Fibroblast of skin of left quadriceps (primary cell): ENCODE measurements at regions not wholly inside any gene's neighbourhood (a gene's known extent, or its start where the extent isn't known, plus 50 kb on each side); places are given as distances from the start of the nearest gene placed in this dataset.
"Not testable (repeated sequence)": the region's sequence is repeated elsewhere in the genome, so short reads cannot be mapped to it uniquely, and the experiment has no call there.

Experiments used
- DNase-seq, 2 experiments: peaks; one replicate each; pipeline ENCODE4 v3.0.0-alpha.2; 2013; ENCODE audit warnings: low read depth in 2 of 2

DNA sequence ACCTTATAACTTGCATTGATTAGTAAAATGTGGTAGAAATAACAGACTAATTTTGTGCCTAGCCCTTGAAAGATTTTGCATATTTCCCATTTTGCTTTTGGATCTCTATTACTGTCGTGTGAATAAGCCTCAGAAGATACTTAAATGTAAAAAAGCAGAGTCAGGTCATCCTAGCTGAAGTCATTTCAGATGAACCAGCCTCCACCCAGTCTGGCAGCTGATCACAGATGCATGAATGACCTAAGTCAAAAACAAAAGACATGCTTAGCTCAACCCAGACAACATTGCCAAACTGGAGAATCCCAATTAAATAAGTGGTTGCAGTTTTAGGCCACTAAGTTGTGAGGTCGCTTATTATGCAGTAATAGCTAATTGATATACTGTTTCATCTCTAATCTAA is 349.9 kb downstream of the C12orf50 start:
- DNase-seq, result no peak

DNA sequence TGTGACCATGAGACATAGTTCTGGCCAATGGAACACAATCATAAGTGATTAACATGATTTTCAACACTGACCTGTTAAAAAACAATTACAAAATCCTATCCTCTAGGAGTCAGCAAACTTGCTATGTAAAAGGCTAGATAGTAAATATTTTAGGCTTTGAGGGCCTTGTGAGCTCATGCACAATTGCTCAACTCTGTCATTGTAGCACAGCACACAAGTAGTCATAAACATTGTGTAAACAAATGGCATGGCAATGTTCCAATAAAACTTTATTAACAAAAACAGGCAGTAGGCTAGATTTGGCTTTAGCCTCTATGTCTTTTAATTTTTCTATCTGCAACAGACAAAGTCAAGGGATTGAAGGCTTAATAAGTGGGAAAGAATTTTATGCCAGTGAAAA is 350.7 kb downstream of the C12orf50 start:
- no peak for DNase-seq

DNA sequence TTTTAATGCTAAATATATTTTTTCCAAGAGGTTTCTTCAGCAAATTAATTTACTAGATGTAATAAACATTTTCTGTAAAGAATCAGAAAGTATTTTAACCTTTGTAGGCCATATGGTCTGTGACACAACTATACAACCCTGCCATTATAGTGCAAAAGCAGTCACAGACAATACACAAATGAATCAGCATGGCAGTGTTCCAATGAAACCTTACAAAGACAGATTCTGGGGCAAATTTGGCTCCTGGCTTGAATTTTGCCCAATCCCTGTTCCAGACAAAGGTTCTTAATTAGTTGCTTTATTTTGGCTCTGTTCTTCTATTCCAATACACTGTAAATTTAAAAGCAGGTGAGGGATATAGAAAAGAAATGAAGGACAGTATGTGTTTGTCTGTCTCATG is 352.5 kb downstream of the C12orf50 start:
- DNase-seq, result no peak

DNA sequence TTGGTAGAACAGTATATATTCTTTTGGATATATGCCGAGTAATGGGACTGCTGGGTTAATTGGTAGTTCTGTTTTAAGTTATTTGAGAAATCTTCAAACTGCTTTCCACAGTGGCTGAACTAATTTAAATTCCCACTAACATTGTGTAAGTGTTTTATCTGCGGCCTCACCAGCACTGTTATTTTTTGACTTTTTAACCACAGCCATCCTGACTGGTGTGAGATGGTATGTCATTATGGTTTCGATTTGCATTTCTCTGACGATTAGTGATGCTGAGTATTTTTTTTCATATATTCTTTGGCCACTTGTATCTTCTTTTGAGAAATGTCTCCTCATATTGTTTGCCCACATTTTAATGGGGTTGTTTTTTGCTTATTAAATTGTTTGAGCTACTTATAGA is 357.4 kb downstream of the C12orf50 start:
- DNase-seq, result no peak

DNA sequence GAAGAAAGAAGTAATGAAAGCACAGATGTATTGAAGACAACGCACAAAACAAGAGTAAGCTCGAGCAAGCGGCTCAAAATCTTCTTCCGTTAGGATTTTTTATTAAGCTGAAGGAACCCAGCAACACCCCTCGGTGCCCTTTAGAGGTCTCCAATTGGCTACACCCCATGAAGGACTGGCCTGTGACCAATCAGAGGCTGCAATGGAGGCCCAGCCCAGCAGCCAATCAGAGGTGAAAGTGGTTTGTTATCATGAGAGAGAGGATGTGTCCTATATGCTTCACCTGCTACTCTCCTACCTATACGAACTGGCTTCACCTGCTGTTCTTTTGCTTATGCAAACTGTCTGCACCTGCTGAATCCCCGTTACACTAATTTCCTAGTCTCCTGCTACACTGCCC is 358.8 kb downstream of the C12orf50 start:
- DNase-seq, result no peak

DNA sequence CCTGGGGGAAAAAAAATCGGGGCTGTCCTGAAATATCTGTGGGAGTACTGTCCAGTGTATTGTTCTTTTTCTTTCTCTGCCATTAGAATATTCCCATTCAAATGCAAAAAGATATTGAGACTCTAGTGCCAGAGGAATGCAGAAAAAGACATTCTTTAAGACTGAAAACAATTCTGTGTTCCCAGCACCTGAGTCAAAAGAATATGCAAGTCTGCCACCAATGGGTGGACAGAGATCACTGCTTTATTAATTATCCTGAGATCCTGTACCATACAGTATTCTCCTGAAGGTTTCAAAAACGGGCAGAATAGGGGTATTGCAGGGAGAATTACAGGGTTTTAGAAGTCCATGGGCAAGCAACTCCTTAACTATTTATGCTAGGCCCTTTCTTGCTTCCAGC is 361.8 kb downstream of the C12orf50 start:
- DNase-seq, result peak; percentile 18 to 20

DNA sequence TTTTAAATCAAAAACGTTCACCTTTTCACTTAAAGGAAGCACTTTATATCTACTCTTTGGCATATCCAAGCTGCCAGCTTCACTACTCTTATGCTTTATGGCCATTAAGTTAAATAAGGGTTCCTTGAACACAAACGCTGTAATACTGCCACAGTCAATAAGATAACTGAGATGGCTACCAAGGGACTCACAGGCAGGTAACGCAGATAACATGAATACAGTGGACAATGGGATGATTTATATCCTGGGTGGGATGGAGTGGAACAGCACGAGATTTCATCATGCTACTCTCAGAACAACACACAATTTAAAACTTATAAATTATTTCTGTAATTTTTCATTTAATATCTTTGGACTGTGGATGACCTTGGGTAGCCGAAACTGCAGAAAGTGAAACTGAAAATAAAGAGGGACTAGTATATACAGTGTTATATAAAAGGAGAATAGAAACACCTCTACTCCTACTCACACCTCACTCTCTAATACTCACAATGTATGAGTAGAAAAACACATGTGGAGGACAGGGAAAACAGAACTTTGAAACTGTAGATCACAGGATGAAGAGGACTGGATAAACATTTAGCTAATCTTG is 367.3 kb downstream of the C12orf50 start:
- no peak for DNase-seq

DNA sequence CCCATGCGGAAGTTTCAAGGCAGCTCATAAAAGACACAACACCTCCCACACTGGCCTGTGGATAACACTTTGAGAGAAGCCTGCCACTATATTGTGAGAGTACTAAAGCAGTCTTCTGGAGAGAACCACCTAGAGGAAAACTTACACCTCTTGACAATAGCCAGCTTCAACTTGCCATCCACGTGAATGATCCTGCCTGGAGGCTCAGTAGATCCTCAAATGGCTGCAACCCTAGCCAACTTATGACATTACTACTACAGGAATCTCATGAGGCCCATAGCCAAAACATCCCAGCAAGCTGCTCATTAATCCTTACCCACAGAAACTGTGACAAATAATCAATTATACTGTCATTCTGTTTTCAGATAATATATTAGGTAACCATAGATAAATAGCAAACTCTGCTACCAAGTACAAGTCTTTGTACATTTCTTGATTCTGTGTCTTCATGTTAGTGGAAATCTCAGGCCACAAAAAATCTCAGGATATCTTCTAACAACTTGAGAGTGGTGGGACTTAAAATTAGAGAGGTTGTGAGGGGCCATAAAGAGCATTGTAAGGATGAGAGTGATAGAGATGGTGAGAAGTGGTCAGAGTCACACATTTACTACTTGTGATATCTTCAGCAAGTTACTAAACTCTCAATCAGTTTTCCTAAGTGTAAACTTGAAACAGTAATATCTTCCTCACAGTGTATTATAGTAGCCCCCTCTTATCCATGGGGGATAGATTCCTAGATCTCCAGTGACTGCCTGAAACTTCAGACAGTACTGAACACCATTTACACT is 368.0 kb downstream of the C12orf50 start:
- DNase-seq, result no peak

DNA sequence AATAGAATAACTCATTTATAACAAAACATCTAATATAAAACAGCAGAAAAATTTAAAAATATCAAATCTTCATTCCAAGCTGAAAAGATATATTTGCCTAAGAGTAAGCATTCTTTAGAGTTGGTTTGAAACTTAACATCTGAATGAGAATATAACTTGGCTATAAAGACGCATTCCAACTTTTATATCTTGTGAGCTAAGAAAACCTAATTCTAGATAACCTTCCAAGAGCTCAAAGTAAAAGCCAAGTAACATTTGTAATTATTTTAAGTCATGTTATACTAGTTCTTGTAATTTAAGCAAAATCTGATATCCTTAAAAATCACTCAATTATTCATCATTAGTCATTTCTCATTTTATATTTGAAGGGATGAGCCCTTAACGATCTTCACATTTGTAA is 368.9 kb downstream of the C12orf50 start:
- no peak for DNase-seq

DNA sequence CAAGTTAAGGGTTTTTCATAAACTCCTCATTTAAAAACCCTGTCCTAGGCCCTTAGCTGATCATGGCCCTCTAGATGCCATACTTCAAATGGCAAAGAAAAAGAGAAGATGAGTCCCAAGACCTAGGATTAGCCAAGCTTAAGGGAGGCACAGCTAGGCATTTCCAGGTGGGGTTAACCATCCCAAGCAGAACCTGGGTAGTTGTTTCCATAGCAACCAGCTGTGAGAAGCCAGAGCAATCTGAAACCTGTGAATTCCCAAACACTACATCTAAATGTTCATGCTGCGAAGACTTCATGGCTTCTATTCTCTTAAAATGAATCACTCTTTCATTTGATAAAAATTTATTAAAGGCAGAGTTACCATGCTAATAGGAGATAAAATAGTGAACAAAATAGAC is 372.9 kb downstream of the C12orf50 start:
- no peak for DNase-seq

DNA sequence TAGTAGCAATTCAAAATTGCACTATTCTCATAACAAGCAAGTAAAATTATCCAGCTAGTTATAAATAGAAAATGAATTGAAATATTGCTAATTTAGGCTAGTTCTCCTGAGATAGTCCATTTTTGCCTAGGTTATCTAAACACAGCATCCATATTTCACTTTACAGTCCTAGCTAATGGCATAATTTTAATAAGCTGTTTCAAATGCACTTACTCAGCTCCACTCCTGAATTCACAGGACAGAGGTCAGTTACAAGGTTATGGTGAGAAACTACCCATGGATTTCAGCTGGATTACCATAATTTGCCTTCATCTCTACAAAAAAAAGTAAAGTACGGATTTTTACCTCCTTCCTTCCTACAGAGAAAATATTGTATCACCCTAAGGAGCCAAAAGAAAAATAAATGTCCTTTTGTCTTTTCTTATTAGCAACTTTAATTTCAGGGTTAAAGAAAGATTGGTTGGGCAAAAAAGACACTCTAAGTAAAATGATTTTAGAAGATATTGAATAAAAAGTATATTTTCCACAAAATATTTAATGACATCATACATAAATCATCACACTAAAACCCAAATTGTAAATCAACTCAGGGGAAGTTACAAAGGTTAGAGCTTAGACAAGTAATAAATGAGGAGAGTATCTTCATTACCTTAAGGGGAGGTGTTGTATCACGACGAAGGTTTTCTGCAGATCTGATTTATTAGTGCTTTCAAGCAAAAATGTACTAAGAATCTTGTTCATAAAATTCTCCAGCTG is 377.4 kb downstream of the C12orf50 start:
- no peak for DNase-seq

DNA sequence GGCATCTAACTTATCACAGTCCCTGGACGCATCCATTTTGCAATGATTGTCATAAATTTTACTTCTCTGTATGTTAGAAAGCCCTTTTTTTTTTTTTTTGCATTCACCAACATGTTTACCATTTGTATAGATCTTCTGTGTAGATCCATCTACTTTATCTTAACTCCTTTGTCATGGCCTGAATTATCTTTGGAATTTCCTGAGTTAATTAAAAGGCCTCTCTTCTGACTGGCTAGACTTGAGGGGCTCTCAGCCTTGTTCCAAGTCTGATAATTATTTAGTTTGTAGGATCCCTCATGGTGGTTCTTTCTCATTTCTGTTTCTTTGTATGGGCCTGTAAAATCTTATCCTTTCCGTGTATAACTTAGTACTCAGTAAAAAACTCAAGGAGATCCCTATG is 387.0 kb downstream of the C12orf50 start:
- no peak for DNase-seq

DNA sequence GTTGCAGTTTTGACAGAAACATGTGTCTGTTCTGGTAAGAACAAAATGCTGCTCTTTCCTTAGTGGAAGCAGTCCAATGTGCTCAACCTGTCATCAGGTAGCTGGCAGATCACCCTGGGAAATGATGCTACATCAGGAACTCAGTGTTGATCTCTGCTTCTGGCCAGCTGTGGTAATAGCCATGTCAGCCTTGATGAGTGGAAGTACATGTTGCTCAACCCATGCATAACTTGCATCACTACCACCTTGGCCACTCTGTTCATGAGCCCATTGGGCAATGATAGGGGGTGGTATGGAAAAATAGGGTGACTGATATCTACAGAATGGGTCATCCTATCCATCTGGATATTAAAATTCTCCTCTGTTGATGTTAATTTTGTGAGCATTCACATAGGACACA is 411.0 kb downstream of the C12orf50 start:
- no peak for DNase-seq

DNA sequence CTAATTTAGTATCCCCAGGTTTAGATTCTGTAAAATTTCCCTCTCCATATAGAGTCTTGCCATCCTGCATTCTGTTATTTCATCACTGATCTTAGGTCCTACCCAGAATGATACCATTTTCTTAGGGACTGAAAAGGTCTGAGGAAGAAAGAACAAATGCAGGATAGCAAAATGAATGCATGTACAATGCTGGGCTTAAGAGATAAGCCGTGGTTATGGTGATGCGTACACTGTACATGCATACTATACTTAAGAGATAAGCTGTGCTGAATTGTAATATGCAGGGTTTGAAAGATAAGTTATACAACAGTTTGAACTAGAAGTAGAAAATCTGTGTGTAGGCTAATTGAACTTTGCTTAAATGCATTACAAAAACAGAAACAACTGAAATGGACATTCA is 416.2 kb downstream of the C12orf50 start:
- no peak for DNase-seq

DNA sequence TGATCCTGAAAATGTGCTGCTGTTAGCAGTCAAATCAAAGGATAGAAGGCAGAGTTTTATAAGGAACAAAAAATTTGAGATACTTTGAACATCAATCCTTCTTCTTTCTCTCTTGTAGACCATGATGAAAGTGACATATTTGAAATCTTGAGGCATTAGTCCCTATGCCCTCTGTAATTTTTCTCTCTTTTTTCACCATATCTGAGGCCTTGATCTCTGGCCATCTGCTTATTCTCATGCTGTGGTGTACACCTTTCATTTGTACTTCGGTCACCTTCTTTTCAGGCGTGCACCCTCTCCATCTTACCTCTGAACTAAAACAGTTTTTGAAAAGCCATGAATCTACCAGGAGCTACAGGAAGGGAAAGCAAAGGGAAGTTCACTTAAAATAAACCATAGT is 420.9 kb downstream of the C12orf50 start:
- DNase-seq, result no peak

DNA sequence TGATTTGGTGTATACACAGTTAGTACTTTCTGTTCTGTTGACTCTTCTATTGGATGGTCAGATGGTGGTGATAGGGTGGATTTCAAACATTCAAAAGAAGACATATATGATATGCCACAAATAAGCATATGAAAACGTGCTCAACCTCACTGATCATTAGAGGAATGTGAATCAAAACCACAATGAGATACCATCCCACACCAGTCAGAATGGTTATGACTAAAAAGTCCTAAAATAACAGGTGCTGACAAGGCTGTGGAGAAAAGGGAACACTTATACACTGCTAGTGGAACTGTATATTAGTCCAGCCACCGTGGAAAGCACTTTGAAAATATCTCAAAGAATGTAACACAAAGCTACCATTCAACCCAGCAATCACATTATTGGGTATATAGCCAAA is 425.5 kb downstream of the C12orf50 start:
- no peak for DNase-seq

DNA sequence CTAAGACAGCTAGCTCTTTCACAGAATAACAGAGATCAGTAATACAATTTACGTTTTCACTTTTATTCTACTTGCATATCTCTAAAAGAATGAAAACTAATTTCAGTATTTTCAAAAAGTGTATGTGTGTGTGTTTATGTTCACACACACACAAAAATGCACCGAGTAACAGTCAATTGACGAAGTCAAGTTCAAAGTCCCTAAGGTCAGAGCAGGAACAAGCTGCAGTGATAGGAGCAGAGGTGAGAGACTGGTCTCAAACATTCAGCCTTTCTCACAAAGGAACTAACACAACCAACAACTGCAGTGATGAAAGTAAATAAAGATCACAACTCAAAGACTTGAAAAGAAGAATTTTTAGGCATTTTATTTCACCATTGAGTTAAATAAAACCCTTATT is 429.7 kb downstream of the C12orf50 start:
- DNase-seq, result no peak

DNA sequence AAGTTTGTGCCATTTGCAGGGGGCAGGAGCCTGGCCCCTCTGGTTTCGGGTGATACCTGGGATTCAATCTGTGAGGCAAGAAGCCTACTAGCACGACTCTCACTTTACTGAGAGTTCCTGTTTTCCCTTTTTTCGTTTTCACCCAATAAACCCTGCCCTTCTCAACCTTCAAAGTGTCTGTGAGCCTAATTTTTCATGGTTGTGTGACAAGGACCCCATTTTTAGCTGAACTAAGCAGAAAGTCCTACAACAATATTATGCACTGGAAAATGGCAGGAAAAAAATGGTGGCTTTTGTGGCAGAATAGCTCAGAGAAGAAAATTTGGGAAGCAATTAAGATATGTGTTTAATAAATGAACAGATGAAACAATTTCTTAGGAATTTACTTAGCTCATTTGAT is 432.1 kb downstream of the C12orf50 start:
- no peak for DNase-seq

DNA sequence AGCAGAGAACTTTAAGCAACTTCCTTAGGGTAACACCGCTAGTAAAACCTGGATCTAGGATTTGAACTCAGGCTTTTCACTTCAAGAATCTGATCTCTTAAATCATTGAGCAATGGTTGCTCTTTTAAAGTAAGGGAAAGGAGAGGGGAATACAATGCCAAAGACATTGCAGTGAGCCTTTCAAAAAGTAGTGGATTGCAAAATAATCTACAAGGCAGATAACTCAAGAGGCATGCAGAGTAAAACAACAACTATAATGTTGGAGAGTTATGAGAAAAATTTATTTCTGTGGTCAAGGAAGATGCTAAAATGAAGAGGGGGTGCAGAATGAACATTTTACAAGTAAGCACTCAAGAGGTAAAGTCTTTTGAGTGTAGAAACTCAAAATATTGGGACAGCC is 432.6 kb downstream of the C12orf50 start:
- DNase-seq, result no peak

DNA sequence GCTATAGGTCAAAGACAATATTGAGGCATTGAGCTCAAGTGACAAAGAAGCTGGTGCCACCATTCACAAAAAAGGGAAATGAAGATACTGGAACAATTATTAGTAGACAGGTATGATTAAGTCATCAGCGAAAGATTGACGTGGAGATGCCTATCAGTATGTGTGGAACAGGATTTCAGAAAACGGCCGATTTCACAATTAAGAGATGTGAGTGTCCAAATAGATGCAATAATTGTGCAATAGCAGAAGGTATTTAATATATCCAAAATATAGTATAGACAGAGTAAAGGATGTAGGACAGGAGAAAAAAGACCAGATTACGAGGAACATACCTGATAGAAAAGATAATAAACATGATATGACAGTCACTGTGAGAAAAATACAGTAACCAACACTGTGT is 433.1 kb downstream of the C12orf50 start:
- no peak for DNase-seq

DNA sequence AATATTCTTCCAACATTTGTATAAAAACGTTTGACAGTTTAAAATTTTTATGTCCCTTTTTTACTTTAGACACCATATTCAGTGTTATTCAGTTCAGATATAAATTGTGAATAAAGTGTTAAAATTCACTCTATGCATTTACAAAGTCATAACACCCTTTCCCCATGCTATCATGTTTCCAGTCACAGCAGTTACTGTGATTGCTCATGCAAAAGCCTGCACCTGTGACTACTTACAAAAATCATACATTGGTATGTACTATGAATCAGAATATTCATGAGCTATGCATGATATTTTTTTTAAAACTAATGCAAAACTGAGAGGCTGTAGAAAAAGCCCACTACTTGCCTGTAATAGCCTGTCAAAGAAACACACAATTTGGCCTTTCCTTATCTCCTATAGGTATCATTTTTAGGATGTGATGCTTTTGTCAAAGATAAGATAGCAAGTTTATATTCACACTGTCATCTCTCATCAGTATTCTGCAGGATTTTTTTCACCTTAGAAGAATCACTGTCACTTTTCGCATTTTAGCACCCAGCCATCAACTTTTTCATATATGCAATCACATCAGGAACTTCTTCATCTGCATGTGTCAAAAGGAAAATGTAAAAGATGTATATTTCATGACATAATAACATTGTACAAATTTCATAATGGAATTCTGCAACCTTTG is 443.2 kb downstream of the C12orf50 start:
- DNase-seq, result no peak

DNA sequence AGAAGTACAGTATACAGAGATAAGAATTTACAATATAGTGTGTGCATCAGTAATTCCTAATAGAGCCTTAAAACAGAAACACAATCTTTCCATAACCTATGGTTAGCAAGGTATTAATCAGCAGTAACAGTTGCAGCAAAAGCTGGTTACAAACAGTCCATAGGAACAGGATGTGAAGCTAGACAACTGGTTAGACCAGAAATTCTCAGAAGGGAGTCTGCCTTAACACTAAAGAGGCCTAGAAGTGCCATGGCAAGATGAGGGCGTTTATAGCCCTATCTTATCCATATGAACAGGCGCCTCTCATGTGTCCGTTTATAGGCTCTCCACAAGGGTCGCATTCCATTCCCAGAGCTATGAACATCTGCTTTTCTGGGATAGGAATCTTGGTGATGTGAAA is 450.1 kb downstream of the C12orf50 start:
- DNase-seq, result not testable (repeated sequence)

DNA sequence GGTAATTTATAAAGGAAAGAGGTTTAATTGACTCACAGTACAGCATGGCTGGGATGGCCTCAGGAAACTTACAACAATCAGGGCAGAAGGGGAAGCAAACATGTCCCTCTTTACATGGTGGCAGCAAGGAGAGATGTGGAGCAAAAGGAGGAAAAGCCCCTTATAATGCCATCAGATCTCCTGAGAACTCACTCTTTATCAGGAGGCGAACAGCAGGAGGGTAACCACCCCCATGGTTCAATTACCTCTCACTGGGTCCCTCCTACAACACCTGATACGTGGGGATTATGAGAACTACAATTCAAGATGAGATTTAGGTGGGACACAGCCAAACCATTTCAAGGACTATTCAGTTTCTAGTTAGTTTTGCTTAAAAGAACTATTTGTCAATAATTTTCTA is 453.3 kb downstream of the C12orf50 start:
- no peak for DNase-seq
